ENCODE measurements at regions not wholly inside any gene's neighbourhood (a gene's known extent, or its start where the extent isn't known, plus 50 kb on each side); places are given as distances from the start of the nearest gene placed in this dataset.

DNA sequence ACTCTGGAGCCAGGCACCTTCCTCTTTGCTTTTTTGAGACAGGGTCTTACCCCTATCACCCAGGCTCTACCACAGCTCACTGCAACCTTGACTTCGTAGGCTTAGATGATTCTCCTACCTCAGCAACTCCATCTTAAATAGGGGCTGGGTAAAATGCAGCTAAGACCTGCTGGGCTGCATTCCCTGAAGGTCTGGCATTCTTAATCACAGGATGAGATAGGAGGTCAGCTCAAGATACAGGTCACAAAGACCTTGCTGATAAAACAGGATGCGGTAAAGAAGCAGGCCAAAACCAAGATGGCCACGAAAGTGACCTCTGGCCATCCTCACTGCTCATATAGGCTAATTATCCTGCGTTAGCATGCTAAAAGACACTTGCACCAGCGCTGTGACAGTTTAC is 770.8 kb upstream of the PRKX start:
- intact Hi-C loops (cut with DNase I): no loop called here
- DNase-seq (no peak), ATAC-seq (ENCODE audit: low FRiP score) (no peak)
- Histone ChIP-seq H3K36me3 (ENCODE audit: control insufficient read depth in 1 of 2, insufficient read depth in 2 of 2, low read length in 1 of 2) (no peaks in the 10 kb centered on the region), H3K4me1 (ENCODE audit: control insufficient read depth in 1 of 2, insufficient read depth in 2 of 2, low read length in 2 of 2) (no peaks in the 10 kb centered on the region), H3K27ac (ENCODE audit: low read depth in 1 of 2, low read length in 2 of 2) (no peak overlapping the region), H3K9me3 (ENCODE audit: control insufficient read depth, low read length) (no peaks in the 10 kb centered on the region), H3K4me3 (ENCODE audit: low read length in 2 of 2) (no peak overlapping the region), H3K27me3 (ENCODE audit: control insufficient read depth in 1 of 2, insufficient read depth in 2 of 2, low read length in 1 of 2) (no peaks in the 10 kb centered on the region)
- WGBS, 2 donors: 68 to 71% methylated on average over 5 of the region's 5 CpGs

- intact Hi-C loops (cut with DNase I): no loop called here
- WGBS, 2 donors: 67 to 72% methylated on average over 4 of the region's 4 CpGs
- Histone ChIP-seq H3K4me1 (ENCODE audit: control insufficient read depth in 1 of 2, insufficient read depth in 2 of 2, low read length in 2 of 2) (no peaks in the 10 kb centered on the region), H3K27me3 (ENCODE audit: control insufficient read depth in 1 of 2, insufficient read depth in 2 of 2, low read length in 1 of 2) (no peaks in the 10 kb centered on the region), H3K9me3 (ENCODE audit: control insufficient read depth, low read length) (no peaks in the 10 kb centered on the region), H3K36me3 (ENCODE audit: control insufficient read depth in 1 of 2, insufficient read depth in 2 of 2, low read length in 1 of 2) (no peaks in the 10 kb centered on the region), H3K4me3 (ENCODE audit: low read length in 2 of 2) (no peak overlapping the region), H3K27ac (ENCODE audit: low read depth in 1 of 2, low read length in 2 of 2) (no peak overlapping the region)
- no peak for DNase-seq
- no peak for ATAC-seq (ENCODE audit: low FRiP score)
Observed at GRCh38 chrX:4451591-4451990, 738.1 kb upstream of the PRKX start.

DNA sequence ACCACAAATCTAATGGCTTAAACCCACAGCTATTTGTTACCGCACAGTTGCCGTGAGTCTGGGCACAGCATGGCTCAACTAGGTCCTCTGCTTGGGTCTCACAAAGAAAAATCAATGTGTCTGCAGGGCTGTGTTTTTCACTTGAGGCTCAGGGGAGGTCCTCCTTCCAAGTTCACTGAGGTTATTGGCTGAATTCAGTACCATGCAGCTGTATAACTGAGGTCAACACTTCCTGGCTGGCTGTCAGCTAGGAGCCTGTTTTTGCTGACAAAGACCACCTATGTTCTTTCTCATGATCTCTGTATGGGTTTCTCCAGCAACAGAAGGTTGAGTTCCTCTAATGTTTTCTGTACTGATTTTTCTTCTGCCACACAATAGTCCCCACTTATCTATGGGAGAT is 736.7 kb upstream of the PRKX start:
- WGBS, 2 donors: 81 to 87% methylated on average over 2 of the region's 2 CpGs
- intact Hi-C loops (cut with DNase I): no loop called here
- Histone ChIP-seq H3K27me3 (ENCODE audit: control insufficient read depth in 1 of 2, insufficient read depth in 2 of 2, low read length in 1 of 2) (no peaks in the 10 kb centered on the region), H3K4me3 (ENCODE audit: low read length in 2 of 2) (no peak overlapping the region), H3K9me3 (ENCODE audit: control insufficient read depth, low read length) (no peaks in the 10 kb centered on the region), H3K27ac (ENCODE audit: low read depth in 1 of 2, low read length in 2 of 2) (no peak overlapping the region), H3K36me3 (ENCODE audit: control insufficient read depth in 1 of 2, insufficient read depth in 2 of 2, low read length in 1 of 2) (no peaks in the 10 kb centered on the region), H3K4me1 (ENCODE audit: control insufficient read depth in 1 of 2, insufficient read depth in 2 of 2, low read length in 2 of 2) (no peaks in the 10 kb centered on the region)
- DNase-seq: no peak
- no peak for ATAC-seq (ENCODE audit: low FRiP score)

DNA sequence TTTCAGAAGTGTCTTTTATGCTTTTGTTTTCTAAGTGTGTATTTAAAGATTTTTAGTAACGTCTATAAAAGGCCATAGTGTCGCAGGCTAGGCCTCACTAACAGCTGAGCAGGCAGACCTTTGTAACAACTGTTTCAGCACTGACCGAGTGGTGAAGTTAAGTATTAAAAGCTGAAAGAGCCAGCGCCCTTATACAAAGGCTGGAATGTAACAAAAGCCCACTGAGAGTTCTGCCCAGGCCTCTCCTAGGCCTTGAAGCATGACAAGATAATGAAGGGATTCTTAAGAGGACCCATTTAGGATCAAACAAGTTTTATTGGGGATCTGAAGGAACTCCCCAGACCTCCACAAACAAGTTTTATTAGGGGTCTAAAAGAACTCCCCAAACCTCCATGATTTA is 722.5 kb upstream of the PRKX start:
- Histone ChIP-seq H3K9me3 (ENCODE audit: control insufficient read depth, low read length) (no peaks in the 10 kb centered on the region), H3K27ac (ENCODE audit: low read depth in 1 of 2, low read length in 2 of 2) (no peak overlapping the region), H3K4me3 (ENCODE audit: low read length in 2 of 2) (no peak overlapping the region), H3K4me1 (ENCODE audit: control insufficient read depth in 1 of 2, insufficient read depth in 2 of 2, low read length in 2 of 2) (no peaks in the 10 kb centered on the region), H3K27me3 (ENCODE audit: control insufficient read depth in 1 of 2, insufficient read depth in 2 of 2, low read length in 1 of 2) (no peaks in the 10 kb centered on the region), H3K36me3 (ENCODE audit: control insufficient read depth in 1 of 2, insufficient read depth in 2 of 2, low read length in 1 of 2) (no peaks in the 10 kb centered on the region)
- intact Hi-C loops (cut with DNase I): no loop called here
- WGBS, 2 donors: 48 to 58% methylated on average over 4 of the region's 4 CpGs
- ATAC-seq (ENCODE audit: low FRiP score) (no peak), DNase-seq (no peak)

GRCh38 chrX:4397471-4397870 is 684.0 kb upstream of the PRKX start:
- Histone ChIP-seq H3K9me3 (ENCODE audit: control insufficient read depth, low read length) (peaks cover 1% of the 10 kb centered on the region), H3K4me1 (ENCODE audit: control insufficient read depth in 1 of 2, insufficient read depth in 2 of 2, low read length in 2 of 2) (no peaks in the 10 kb centered on the region), H3K27me3 (ENCODE audit: control insufficient read depth in 1 of 2, insufficient read depth in 2 of 2, low read length in 1 of 2) (no peaks in the 10 kb centered on the region), H3K36me3 (ENCODE audit: control insufficient read depth in 1 of 2, insufficient read depth in 2 of 2, low read length in 1 of 2) (no peaks in the 10 kb centered on the region), H3K4me3 (ENCODE audit: low read length in 2 of 2) (no peak overlapping the region), H3K27ac (ENCODE audit: low read depth in 1 of 2, low read length in 2 of 2) (no peak overlapping the region)
- intact Hi-C loops (cut with DNase I): no loop called here
- DNase-seq (no peak), ATAC-seq (ENCODE audit: low FRiP score) (no peak)
- 48 to 59% methylated on average over 2 of the region's 2 CpGs for WGBS, 2 donors

DNA sequence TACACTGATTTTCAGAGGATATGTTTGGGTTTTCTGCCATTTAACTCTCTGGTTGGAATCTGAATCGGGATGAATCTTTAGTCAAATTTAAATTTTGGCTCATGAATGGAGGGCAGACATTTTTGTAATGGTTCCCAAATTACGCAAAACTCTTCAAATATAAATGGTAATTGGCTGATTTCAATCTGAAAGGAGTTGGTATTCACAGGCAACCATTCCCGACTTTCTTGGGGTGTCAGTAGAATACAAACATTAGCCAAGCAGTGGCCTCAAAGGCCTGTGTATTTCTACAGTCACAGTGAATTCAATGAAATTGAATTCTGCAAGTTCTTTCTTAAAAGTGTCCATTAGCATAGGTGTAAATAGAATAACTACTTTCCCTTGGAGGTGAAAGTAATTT is 668.8 kb upstream of the PRKX start:
- WGBS, 2 donors: 22 to 35% methylated on average over 3 of the region's 3 CpGs
- no peaks in the 10 kb centered on the region for H3K36me3 ChIP-seq (ENCODE audit: control insufficient read depth in 1 of 2, insufficient read depth in 2 of 2, low read length in 1 of 2)
- H3K27me3 ChIP-seq (ENCODE audit: control insufficient read depth in 1 of 2, insufficient read depth in 2 of 2, low read length in 1 of 2): no peaks in the 10 kb centered on the region
- no peak for DNase-seq
- no peaks in the 10 kb centered on the region for H3K4me1 ChIP-seq (ENCODE audit: control insufficient read depth in 1 of 2, insufficient read depth in 2 of 2, low read length in 2 of 2)
- no peak for ATAC-seq (ENCODE audit: low FRiP score)
- no peaks in the 10 kb centered on the region for H3K9me3 ChIP-seq (ENCODE audit: control insufficient read depth, low read length)
- no peak overlapping the region for H3K4me3 ChIP-seq (ENCODE audit: low read length in 2 of 2)
- intact Hi-C loops (cut with DNase I): no loop called here
- no peak overlapping the region for H3K27ac ChIP-seq (ENCODE audit: low read depth in 1 of 2, low read length in 2 of 2)

GRCh38 chrX:4380710-4381109 is 667.3 kb upstream of the PRKX start:
- intact Hi-C loops (cut with DNase I): no loop called here
- ATAC-seq (ENCODE audit: low FRiP score) (no peak), DNase-seq (no peak)
- no peak overlapping the region for H3K4me3 ChIP-seq (ENCODE audit: low read length in 2 of 2)
- no peaks in the 10 kb centered on the region for H3K4me1 ChIP-seq (ENCODE audit: control insufficient read depth in 1 of 2, insufficient read depth in 2 of 2, low read length in 2 of 2)
- no peaks in the 10 kb centered on the region for H3K9me3 ChIP-seq (ENCODE audit: control insufficient read depth, low read length)
- H3K27me3 ChIP-seq (ENCODE audit: control insufficient read depth in 1 of 2, insufficient read depth in 2 of 2, low read length in 1 of 2): no peaks in the 10 kb centered on the region
- no peaks in the 10 kb centered on the region for H3K36me3 ChIP-seq (ENCODE audit: control insufficient read depth in 1 of 2, insufficient read depth in 2 of 2, low read length in 1 of 2)
- no peak overlapping the region for H3K27ac ChIP-seq (ENCODE audit: low read depth in 1 of 2, low read length in 2 of 2)

- no peaks in the 10 kb centered on the region for H3K9me3 ChIP-seq (ENCODE audit: control insufficient read depth, low read length)
- ATAC-seq (ENCODE audit: low FRiP score) (no peak), DNase-seq (no peak)
- H3K27me3 ChIP-seq (ENCODE audit: control insufficient read depth in 1 of 2, insufficient read depth in 2 of 2, low read length in 1 of 2): no peaks in the 10 kb centered on the region
- no peak overlapping the region for H3K27ac ChIP-seq (ENCODE audit: low read depth in 1 of 2, low read length in 2 of 2)
- no peaks in the 10 kb centered on the region for H3K4me1 ChIP-seq (ENCODE audit: control insufficient read depth in 1 of 2, insufficient read depth in 2 of 2, low read length in 2 of 2)
- no peaks in the 10 kb centered on the region for H3K36me3 ChIP-seq (ENCODE audit: control insufficient read depth in 1 of 2, insufficient read depth in 2 of 2, low read length in 1 of 2)
- intact Hi-C loops (cut with DNase I): no loop called here
- 96 to 100% methylated on average over 1 of the region's 1 CpG for WGBS, 2 donors
- no peak overlapping the region for H3K4me3 ChIP-seq (ENCODE audit: low read length in 2 of 2)
Observed at GRCh38 chrX:4379071-4379470, 665.6 kb upstream of the PRKX start.

GRCh38 chrX:4373791-4374190 is 660.3 kb upstream of the PRKX start:
- Histone ChIP-seq H3K27me3 (ENCODE audit: control insufficient read depth in 1 of 2, insufficient read depth in 2 of 2, low read length in 1 of 2) (no peaks in the 10 kb centered on the region), H3K36me3 (ENCODE audit: control insufficient read depth in 1 of 2, insufficient read depth in 2 of 2, low read length in 1 of 2) (no peaks in the 10 kb centered on the region), H3K27ac (ENCODE audit: low read depth in 1 of 2, low read length in 2 of 2) (no peak overlapping the region), H3K9me3 (ENCODE audit: control insufficient read depth, low read length) (no peaks in the 10 kb centered on the region), H3K4me3 (ENCODE audit: low read length in 2 of 2) (no peak overlapping the region), H3K4me1 (ENCODE audit: control insufficient read depth in 1 of 2, insufficient read depth in 2 of 2, low read length in 2 of 2) (no peaks in the 10 kb centered on the region)
- DNase-seq: no peak
- intact Hi-C loops (cut with DNase I): no loop called here
- 80 to 82% methylated on average over 8 of the region's 8 CpGs for WGBS, 2 donors
- ATAC-seq (ENCODE audit: low FRiP score): no peak
